ENCODE measurements at regions not wholly inside any gene's neighbourhood (a gene's known extent, or its start where the extent isn't known, plus 50 kb on each side); places are given as distances from the start of the nearest gene placed in this dataset.
"Not testable (repeated sequence)": the region's sequence is repeated elsewhere in the genome, so short reads cannot be mapped to it uniquely, and the experiment has no call there.

DNA sequence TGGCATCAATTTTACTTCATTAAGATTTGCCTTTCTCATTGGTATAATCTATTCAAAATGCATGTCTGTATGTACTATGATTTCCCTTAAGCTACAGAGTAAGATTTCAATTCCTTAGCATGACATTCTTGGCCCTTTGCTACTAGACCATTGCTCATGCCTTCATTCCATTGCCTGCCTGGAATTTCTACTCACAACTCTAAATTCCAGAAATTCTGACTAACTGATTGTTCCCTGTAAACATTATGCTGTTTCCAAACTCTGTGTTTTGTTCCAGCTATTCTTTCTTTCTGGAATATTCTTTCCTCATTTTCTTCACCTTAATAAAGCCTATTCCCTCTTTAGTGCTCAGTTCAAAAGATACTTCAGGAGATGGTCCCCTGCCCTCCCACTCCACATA is 568.8 kb upstream of the SEMA6A start:
- no peak for DNase-seq (ENCODE audit: low read depth)
- no peak overlapping the region for H3K4me3 ChIP-seq (ENCODE audit: low read depth, low read length)

DNA sequence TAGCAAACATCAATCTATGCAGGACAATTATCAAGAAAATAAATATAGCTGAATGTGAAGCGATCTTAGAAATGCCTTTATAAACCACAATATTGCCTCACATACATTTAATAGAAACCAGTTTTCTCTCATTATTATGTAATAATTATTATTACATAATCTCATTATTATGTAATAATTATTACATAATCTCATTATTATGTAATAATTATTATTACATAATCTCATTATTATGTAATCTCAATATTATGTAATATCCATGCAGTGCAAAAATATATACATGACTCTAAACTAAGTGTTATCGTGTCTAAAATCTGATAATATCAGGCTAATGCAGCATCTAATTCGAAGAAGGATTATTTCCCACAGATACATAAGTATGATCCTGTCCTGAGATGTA is 563.9 kb upstream of the SEMA6A start:
- no peak for DNase-seq (ENCODE audit: low read depth)
- TF ChIP-seq, protein P1, sequence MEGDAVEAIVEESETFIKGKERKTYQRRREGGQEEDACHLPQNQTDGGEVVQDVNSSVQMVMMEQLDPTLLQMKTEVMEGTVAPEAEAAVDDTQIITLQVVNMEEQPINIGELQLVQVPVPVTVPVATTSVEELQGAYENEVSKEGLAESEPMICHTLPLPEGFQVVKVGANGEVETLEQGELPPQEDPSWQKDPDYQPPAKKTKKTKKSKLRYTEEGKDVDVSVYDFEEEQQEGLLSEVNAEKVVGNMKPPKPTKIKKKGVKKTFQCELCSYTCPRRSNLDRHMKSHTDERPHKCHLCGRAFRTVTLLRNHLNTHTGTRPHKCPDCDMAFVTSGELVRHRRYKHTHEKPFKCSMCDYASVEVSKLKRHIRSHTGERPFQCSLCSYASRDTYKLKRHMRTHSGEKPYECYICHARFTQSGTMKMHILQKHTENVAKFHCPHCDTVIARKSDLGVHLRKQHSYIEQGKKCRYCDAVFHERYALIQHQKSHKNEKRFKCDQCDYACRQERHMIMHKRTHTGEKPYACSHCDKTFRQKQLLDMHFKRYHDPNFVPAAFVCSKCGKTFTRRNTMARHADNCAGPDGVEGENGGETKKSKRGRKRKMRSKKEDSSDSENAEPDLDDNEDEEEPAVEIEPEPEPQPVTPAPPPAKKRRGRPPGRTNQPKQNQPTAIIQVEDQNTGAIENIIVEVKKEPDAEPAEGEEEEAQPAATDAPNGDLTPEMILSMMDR (IDR thresholded peaks at IDR 0.05; ENCODE audit: insufficient read depth, low read depth, low read length) = no peak
- H3K4me3 ChIP-seq (ENCODE audit: low read depth, low read length) = no peak overlapping the region

More for the DNA sequence above, 568.8 kb upstream of the SEMA6A start:
- TF ChIP-seq, protein P1 (IDR thresholded peaks at IDR 0.05; ENCODE audit: insufficient read depth, low read depth, low read length) = no peak

DNA sequence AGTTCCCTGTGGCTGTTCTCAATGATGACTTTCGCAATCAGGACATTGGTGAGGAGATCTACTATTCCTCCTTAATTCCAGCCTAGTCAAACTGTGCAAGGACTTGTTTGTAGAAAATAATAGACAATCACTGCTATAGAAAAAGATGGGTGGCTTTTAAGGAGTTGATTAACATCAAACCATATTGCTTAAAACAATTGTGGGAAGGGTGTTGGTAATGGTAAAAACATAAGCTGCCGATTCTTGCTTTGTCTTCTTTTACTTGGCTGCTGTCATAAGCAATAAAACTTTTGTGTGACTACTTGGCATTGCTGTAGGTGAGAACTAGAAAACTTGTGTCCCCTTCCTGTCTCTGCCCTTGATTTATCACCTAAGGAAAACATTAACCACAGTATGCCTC is 561.2 kb upstream of the SEMA6A start:
- no peak overlapping the region for H3K4me3 ChIP-seq (ENCODE audit: low read depth, low read length)
- no peak for DNase-seq (ENCODE audit: low read depth)
- TF ChIP-seq, protein P1 (IDR thresholded peaks at IDR 0.05; ENCODE audit: insufficient read depth, low read depth, low read length) = no peak

DNA sequence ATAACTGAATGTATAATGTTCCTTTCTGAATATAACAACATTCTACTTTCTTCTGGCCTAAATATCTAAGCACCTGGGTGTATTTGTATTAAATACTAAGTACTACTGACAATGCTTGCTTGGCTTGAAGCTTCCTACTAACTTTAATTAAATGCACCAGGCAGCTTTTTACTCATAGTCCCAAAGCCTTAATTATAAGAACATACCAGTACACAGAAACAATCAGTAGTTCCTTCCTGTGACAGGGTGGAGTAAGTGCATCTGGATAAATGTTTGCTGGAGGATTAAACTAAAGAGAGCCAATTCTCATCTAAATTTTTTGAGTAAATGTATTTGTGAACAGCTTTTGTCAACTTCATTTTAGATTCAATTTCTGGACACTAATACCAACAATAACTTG is 558.6 kb upstream of the SEMA6A start:
- TF ChIP-seq, protein P1 (IDR thresholded peaks at IDR 0.05; ENCODE audit: insufficient read depth, low read depth, low read length) = no peak
- H3K4me3 ChIP-seq (ENCODE audit: low read depth, low read length) = no peak overlapping the region
- no peak for DNase-seq (ENCODE audit: low read depth)

DNA sequence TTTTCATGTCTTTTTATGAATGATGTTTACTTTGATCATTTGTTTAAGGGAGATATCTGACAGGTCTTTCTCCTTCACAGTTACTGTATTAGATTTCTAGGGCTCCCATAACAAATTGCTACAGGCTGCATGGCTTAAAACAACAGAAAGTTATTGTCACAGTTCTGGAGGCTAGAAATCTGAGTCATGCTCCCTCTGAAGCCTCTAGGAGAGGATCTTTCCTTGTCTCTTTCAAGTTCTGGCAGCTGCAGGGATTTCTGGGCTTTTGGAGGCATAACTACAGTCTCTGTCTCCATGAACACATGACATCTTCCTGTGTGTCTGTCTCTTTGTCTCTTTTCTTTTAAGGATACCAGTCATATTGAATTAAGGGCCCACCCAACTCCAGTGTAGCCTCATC is 557.3 kb upstream of the SEMA6A start:
- TF ChIP-seq, protein P1 (IDR thresholded peaks at IDR 0.05; ENCODE audit: insufficient read depth, low read depth, low read length) = no peak
- no peak for DNase-seq (ENCODE audit: low read depth)
- H3K4me3 ChIP-seq (ENCODE audit: low read depth, low read length) = no peak overlapping the region

DNA sequence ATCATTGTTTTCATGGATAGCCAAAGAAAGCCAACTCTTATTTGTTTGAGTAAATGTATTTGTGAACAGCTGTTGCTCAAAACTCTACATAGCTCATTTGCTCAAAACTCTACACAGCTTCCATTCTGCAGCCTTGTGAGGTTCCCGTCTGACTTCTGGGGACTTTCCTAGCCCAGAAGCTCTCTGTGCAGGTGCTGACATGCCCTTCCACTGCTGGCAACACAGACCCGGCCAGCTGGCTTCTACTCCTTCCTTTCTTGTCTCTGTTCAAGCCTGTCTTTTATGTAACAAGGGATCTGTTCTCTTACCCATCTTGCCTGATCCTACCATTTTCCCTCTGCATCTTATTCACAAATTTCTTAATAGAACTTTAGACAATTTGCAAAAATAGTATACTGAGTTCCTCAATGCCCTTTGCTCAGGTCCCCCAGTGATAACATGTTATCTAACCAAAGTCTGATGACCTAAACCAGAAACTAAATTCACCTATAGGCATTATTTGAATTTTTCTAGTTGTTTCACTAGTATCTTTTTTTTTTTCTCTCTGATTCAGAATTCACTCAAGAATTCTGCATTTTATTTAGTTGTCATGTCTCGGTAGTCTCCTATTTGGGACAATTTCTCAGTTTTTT is 556.5 kb upstream of the SEMA6A start:
- TF ChIP-seq, protein P1 (IDR thresholded peaks at IDR 0.05; ENCODE audit: insufficient read depth, low read depth, low read length) = no peak
- no peak overlapping the region for H3K4me3 ChIP-seq (ENCODE audit: low read depth, low read length)
- DNase-seq (ENCODE audit: low read depth) = no peak

DNA sequence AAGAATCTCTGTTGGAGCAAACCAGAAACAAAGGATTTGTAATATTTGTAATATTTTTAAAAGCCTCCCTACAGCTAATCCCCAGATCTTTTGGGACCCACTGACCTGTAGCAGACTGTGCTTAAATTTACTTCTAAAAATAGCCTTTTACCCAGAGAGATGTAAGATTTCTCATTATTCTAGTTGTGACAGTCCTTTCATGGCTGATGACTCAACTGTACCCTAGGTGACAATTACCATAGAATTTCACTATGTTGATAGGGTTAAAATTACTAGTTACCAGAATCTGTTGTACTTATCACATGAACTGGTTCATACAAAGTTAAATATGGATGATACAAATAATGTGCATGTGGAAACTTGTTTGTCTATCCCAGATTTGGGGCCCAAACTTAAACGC is 543.9 kb upstream of the SEMA6A start:
- no peak overlapping the region for H3K4me3 ChIP-seq (ENCODE audit: low read depth, low read length)
- DNase-seq (ENCODE audit: low read depth) = no peak
- TF ChIP-seq, protein P1 (IDR thresholded peaks at IDR 0.05; ENCODE audit: insufficient read depth, low read depth, low read length) = no peak

DNA sequence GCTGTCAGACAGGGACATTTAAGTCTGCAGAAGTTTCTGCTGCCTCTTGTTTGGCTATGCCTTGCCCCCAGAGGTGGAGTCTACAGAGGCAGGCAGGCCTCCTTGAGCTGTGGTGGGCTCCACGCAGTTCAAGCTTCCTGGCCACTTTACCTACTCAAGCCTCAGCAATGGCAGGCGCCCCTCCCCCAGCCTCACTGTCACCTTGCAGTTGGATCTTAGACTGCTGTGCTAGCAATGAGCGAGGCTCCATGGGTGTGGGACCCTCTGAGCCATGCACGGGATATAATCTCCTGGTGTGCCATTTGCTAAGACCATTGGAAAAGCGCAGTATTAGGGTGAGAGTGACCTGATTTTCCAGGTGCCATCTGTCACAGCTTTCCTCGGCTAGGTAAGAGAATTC is 542.7 kb upstream of the SEMA6A start:
- not testable (repeated sequence) for H3K4me3 ChIP-seq (ENCODE audit: low read depth, low read length); DNase-seq (ENCODE audit: low read depth)
